Right lobe of liver (tissue), 4 donors: ENCODE measurements at regions not wholly inside any gene's neighbourhood (a gene's known extent, or its start where the extent isn't known, plus 50 kb on each side); places are given as distances from the start of the nearest gene placed in this dataset.

ENCODE experiments used
- POLR2A ChIP-seq: fragments of 450-650 bp; IDR thresholded peaks from one replicate; pipeline ENCODE4 v1.6.1; 2017; ENCODE audit warnings: antibody characterized with exemption, mild to moderate bottlenecking
- TF ChIP-seq, protein P1 (sequence below), 4 donors: fragments of 200-600 bp in 3 of 4; fragments of 450-650 bp in 1 of 4; IDR thresholded peaks; one replicate each; pipeline versions ENCODE4 v1.5.1 to v1.8.0; 2016 to 2022; ENCODE audit warnings: antibody characterized with exemption in 4 of 4, mild to moderate bottlenecking in 2 of 4
- donor health status: DM: no; HTN: no; CAD: no.
- donor health status: DM: no; HTN: no; CAD: no.
- donor health status: DM: no; HTN: yes; CAD: no.

DNA sequence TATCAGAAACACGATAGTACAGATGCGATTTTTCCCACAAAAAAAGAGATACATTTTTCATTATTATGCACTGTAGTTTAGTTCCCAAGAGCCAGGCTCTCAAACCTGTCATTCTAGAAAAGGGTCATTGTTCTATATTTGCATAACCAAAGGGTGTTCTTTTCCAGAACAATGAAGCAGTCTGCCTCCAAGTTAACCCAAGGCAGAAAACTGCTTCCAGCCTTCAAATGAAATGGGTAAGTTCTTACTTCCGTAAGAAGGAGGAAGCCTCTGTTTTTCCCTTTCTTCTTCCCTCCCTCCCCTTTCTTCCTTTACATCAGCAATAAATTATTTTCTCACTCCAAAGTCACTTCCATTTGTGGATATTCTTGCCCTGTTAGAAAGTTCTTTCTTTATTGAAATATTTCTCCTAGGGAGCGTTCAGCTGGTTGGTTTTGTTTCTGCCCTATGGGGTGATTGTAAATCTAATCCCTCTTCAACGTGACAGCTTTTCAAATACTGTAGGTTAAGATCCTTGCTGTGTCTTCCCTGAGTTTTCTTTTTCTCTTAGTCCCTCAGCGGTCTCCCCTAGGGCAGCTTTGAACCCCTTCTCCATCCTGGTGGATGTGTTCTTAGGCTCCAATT, 77.3 kb upstream of the PTGFRN start:
- TF ChIP-seq POLR2A, result no peak
- TF ChIP-seq, protein P1, sequence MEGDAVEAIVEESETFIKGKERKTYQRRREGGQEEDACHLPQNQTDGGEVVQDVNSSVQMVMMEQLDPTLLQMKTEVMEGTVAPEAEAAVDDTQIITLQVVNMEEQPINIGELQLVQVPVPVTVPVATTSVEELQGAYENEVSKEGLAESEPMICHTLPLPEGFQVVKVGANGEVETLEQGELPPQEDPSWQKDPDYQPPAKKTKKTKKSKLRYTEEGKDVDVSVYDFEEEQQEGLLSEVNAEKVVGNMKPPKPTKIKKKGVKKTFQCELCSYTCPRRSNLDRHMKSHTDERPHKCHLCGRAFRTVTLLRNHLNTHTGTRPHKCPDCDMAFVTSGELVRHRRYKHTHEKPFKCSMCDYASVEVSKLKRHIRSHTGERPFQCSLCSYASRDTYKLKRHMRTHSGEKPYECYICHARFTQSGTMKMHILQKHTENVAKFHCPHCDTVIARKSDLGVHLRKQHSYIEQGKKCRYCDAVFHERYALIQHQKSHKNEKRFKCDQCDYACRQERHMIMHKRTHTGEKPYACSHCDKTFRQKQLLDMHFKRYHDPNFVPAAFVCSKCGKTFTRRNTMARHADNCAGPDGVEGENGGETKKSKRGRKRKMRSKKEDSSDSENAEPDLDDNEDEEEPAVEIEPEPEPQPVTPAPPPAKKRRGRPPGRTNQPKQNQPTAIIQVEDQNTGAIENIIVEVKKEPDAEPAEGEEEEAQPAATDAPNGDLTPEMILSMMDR (IDR thresholded peaks at IDR 0.05), result no peak
